HG03280 (cell line): ENCODE measurements at regions not wholly inside any gene's neighbourhood (a gene's known extent, or its start where the extent isn't known, plus 50 kb on each side); places are given as distances from the start of the nearest gene placed in this dataset.
"Not testable (repeated sequence)": the region's sequence is repeated elsewhere in the genome, so short reads cannot be mapped to it uniquely, and the experiment has no call there.

ENCODE experiments used
- ATAC-seq: cut with Tn5 transposase; IDR thresholded peaks from one replicate; pipeline ENCODE4 v1.9.1; 2021; ENCODE audit warnings: mild to moderate bottlenecking, moderate library complexity; ENCODE audit not compliant: unreplicated experiment

DNA sequence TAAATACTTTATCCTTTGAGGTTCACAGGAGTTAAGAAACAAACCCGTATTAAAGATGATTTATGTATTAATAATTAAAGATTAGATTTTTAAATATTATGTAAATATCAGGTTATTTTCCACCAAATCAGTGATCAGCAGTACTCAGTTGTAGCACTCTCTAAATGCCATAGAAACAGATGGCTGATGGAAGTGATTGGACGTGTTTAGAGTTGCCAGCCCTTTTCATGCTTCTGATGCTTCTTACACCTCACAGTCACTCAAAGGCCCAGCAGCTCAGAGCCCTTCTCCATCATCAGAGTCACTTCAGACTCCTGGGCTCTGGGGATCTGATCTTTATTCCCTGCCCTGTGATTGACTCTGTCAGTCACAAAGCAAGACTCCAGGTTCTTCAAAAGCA lies 170.1 kb upstream of the PGRMC2 start:
- no peak for ATAC-seq

DNA sequence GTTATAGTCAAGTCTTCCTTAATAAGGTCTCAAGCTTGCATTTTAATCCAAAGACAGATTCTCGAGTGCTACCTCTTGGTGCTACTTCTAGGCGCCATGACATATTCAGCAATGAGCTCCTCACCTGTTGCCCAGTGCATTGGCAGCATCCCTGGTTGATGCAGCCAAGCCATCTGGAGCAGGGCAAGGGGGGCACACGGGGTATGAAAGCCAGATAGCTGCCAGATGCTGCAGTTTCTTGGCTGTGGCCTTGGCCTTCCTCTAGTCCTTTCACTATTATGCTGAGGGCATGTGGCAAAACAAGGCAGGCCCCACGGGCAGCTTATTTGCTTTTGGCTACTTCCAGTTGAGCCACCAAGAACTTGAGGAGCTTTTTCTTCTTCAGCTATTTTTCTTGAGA lies 168.6 kb upstream of the PGRMC2 start:
- ATAC-seq: no peak

DNA sequence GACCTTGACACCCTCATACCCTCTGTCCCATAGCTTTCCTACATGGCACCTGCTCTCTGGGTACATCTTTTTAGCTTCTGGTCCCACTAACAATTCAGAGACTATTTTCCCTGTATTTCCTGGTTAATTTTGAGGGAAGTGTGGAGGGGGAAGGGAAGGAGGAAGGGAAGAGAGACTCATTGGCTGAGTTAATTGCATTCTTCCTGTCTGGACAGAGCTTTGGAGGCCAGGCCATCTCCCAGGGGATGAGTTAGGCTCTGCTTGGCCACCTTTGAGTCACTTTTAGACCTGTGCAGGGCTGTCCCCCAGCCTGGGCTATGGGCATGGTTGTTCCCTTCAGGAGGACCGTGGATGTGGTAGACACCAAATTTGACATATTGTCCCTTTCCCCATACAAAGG lies 167.9 kb upstream of the PGRMC2 start:
- no peak for ATAC-seq

DNA sequence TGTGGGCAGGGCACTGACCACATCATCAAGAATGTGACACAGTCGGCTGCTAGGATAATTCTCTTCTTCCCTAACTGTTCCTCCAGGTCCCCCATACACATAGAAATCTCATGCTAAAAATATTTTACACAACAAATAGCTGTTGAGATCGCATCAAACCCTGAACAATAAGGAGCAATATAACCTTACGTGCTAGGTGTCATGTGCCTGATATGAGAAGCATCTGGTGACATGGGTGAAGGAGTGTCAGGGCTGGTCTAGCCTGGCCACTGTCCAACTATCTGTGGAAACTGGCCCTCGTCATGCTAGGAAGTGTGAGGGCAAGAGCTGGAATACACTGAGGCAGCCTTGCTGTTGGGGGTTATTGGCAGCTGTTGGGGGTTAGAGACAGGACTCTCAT lies 167.3 kb upstream of the PGRMC2 start:
- no peak for ATAC-seq

DNA sequence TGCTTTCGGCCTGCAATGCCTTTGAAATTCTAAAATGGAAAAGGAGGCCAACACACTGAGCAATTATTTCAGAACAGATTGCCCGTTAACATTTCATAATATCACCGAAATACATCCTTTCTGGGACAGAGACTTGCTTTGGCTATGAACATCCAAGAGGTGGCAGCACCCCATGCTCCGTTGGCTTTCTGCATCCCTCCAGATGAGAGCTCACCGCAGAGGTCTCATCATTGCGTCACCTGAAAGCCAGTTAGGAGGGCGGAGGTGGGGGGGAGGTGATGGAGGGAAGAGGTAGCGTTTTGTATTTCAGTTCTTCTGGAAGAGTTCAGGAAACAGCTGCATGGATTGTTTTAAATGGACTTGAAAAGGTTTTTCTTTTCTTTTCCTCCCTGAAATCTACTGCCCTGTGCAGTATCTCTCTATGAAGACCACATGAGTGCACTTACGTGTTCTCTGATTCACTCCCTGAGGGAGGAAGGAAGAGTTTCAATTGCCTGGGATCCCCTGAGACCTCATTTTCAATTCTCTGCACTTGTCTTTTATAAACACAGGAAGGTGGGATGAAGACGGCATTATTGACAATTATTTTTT lies 166.8 kb upstream of the PGRMC2 start:
- ATAC-seq: peak; percentile 99

DNA sequence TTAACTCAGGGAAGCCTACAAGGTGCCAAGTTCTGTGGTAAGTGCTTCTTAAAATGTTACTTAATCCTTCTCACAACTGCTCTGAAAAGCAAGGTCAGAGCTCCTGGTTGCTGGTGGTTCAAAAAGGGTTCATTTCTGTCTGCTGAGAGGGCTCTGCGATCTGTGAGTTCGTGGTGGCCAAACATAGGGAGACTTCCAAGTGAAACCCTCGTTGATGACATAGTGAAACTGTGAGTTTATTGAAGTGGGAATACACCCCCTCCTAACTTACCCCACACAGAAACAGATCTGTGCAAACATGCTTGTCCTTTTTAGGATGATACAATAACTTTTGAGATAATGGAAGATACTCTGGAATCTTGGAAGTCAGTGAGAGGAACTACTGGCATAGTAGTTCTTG lies 164.8 kb upstream of the PGRMC2 start:
- ATAC-seq: no peak

DNA sequence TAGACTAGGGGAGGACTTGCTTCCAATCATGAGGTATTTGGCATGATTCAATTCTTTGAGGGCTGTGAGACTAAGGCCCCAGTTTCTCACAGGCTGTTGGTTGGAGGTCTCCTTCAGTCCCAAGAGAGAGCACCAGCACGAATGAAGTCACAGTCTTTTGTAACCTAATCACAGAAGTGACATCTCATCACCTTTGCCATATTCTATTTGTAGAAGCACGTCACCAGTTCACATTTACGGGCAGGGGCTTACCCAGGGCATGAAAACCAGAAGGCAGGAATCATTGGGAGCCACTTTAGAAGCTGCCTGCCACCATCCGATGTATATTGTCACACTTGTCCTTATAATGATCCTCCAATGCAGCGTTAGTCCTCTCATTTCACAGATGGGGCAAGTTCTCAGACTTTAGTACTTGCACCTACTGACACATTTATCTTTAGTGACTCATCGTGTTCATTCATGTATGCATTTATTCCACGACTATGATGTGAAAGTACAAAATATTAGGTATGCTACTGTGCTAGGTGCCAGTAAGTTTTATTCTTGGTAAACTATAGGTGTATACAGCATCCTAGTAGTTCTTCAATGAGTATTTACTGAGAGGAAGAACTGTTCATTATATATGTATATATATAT lies 163.8 kb upstream of the PGRMC2 start:
- ATAC-seq: no peak

DNA sequence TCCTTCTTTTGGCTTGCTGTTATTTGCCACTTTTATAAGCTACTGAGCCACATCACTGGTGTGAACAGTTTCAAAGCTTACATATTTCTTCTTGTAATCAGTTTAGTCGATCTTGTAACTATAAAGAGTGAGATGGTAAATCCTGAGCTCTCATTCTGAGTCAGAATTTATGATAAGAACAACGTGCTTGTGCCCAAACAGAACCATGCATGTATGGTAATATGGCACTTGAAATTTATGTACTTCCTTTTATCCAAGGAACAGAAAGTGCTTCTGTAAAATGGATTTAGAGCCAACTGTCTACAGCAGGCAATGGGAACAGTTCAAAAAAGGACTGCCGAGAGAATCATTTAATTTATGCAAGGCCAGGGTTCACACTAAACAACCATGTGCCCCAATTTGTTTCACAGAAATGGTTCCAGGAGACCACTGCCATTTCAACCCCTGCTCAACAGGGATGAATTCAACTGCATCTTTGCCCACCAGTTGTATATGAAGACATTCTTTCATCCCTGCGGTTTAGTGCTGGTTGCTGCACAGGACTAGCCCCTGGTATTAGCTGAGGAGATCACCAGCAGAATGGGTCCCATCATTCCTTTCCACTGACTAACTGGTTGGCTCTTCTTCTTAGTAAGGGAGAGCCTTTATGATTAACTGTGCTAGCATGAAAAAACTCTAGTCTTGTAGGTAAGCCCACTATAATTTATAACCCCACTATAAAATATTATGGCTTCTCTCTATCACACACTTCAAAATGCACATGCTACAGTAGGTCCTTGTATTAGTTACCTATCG lies 162.9 kb upstream of the PGRMC2 start:
- ATAC-seq: no peak

DNA sequence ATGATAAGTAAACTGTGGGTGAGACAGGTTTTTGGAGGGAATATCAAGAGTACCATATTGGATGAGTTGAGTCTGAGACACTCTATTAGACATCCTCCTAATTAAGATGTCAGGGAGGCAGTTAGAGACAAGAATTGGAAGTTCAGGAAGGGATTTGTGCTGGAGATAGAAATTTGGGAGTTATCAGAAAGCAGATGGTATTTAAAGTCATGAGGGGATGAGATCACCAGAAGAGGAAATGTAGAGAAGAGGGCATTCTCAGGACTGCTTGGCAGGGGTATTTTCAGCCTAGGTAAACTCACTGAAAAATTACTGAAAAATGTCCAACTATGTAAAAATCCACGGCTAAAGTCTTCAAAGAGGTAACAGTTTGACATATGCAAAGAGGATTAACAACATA lies 161.6 kb upstream of the PGRMC2 start:
- ATAC-seq: no peak

DNA sequence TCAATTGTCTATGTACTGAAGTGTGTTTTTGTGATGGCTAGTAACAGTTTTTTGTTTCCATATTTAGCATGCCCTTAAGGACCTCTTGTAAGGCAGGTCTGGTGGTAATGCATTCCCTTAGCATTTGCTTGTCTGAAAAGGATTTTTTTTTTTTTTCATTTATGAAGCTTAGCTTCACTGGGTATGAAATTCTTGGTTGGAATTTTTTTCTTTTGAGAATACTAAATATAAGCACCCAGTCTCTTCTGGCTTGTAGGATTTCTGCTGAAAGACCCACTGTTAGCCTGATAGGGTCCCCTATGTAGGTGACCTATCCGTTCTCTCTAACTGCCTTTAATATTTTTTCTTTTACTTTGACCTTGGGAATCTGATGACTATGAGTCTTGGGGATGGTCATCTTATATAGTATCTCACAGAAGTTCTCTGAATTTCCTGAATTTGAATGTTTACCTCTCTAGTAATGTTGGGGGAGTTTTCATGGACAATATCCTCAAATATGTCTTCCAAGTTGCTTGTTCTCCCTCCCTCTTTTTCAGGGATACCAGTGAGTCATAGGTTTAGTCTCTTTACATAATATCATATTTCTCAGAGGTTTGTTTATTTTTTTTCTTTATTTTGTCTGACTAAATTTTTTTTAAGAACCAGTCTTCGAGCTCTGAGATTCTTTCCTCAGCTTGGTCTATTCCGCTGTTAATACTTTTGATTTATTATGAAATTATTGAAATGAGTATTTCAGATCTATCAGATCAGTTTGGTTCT lies 157.1 kb upstream of the PGRMC2 start:
- no peak for ATAC-seq

DNA sequence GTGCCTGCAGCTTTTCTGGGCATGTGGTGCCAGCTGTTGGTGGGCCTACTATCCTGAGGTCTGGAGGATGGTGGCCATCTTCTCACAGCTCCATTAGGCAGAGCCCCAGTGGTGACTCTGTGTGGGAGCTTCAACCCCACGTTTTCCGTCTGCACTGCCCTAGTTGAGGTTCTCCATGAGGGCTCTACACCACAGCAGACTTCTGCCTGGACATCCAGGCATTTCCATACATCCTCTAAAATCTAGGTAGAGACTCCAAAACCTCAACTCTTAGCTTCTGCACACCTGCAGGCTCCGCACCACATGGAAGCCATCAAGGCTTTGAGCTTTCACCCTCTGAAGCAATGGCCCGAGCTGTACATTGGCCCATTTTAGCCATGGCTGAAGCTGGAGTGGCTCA lies 153.3 kb upstream of the PGRMC2 start:
- no peak for ATAC-seq

DNA sequence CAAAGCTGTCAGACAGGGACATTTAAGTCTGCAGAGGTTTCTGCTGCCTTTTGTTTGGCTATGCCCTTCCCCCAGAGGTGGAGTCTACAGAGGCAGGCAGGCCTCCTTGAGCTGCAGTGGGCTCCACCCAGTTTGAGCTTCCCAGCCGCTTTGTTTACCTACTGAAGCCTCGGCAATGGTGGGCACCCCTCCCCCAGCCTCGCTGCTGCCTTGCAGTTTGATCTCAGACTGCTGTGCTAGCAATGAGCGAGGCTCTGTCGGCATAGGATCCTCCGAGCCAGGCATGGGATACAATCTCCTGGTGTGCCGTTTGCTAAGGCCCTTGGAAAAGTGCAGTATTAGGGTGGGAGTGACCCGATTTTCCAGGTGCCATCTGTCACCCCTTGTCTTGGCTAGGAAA lies 149.4 kb upstream of the PGRMC2 start:
- not testable (repeated sequence) for ATAC-seq

DNA sequence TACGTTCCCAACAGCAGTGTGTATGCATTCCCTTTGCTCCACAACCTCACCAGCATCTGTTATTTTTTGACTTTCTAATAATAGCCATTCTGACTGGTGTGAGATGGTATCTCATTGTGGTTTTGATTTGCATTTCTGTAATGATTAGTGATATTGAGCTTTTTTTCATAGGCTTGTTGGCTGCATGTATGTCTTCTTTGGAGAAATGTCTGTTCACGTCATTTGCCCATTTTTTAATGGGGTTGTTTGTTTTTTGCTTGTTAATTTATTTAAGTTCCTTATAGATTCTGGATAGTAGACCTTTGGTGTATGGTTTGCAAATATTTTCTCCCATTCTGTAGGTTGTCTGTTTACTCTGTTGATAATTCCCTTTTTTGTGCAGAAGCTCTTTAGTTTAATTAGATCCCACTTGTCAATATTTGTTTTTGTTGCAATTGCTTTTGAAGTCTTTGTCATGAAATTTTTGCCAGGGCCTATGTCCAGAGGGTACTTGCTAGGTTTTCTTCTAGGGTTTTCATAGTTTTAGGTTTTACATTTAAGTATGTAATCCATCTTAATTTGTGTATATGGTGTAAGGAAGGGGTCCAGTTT lies 141.5 kb upstream of the PGRMC2 start:
- not testable (repeated sequence) for ATAC-seq

DNA sequence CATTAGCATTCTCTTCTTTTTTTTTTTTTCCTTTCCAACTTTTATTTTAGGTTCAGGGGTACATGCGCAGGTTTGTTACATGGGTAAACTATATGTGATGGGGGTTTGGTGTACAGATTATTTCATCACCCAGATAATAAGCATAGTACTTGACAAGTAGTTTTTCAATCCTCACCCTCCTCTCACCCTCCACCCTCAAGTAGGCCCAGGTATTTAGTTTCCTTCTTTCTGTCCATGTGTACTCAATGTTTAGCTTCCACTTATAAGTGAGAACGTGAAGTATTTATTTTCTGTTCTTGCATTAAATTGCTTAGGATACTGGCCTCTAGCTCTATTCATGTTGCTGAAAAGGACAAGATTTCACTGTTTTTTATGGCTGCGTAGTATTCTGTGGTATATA lies 140.8 kb upstream of the PGRMC2 start:
- no peak for ATAC-seq

DNA sequence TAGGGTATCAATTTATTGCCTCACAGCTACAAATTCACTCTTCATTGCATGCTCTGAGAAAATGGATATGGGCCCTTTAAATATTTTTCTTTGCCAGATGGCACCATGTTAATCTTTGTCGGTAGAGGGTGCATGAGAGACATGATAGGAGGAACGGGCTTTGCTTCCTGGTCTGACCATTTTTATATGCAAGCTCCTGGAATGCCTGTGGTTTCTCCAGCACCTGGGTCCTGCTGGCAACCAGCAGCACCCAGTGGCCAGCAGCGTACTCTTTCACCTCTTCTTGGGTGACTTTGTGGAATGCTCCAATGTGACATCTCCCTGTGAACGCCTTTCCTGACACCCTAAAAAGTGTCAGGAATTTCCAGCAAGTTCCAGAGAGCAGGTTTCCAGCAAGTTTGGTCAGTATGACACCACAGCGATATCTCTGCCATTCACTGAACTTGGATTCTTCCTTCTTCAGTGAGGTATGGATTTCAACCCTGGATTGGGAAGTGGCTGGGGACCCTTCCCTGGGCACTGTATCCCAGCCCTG lies 140.3 kb upstream of the PGRMC2 start:
- no peak for ATAC-seq

DNA sequence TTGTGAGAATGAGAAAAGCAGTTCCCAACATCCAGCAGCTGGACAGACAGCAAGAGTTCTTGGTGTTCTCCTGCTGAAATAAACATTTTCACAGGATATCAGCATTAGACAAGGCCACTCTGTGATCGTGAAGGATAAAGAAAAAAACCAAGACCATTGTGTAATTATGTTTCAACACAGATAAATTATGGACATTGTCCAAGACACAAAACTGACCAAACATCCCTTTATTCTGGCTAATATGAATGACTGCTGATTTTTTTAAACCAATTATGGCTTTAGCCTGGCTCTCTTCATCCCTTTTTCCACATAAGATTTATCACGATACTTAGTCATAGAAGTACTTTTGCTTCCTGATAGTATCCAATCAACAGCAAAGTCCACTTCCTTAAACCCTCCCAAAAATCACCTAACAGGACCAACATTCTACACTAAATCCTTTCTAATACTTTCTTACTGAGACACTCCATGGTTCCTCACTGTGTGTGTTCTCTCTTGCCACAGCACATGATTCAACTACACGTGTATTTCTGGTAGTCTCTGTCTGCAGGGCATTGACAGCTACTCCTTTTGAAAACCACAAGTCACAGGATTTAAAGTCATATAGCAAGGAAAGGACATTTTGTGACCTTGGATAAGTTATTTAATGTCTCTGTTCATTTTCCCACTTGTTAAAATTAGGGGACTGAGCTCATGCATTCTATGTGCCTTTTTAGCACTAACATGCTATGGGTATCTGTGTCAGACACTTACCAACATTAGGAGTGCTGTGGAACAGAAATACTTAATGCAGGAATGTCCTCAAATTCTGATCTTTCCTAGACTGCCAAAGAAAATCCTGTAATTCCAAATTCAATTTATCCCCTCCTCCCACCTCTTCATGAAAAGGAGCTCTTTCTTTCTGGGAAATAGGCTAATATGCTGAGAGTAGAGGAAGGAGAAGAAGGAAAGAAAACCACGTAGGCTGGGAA lies 137.2 kb upstream of the PGRMC2 start:
- ATAC-seq: no peak

DNA sequence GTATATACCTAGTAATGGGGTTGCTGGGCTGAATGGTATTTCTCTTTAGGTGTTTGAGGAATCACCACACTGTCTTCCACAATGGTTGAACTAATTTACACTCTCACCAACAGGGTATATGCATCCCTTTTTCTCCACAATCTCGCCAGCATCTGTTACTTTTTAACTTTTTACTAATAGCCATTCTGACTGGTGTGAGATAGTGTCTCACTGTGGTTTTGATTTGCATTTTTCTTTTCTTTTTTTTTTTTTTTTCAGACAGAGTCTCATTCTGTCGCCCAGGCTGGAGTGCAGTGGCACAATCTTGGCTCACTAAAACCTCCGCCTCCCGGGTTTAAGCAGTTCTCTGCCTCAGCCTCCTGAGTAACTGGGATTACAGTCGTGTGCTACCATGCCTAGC lies 134.7 kb upstream of the PGRMC2 start:
- not testable (repeated sequence) for ATAC-seq

DNA sequence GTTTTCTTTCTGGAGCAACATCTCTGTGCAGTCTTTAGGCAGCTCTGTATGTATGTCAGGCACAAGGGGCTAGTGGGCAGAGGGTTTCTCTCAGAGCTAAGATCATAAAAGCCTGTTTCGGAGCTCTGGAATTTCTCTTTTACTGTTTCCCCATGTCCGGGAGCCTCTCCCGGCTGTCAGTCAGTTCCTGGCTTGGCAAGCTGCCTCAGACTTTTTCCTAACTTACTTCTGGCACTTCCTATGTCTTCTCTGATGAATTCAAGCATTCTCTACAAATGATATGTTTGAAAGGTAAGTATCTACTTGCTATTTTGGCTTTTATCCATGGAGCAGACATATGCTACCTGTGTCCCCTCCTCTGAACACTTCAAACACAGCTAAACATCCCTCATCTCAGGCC lies 129.3 kb upstream of the PGRMC2 start:
- no peak for ATAC-seq

DNA sequence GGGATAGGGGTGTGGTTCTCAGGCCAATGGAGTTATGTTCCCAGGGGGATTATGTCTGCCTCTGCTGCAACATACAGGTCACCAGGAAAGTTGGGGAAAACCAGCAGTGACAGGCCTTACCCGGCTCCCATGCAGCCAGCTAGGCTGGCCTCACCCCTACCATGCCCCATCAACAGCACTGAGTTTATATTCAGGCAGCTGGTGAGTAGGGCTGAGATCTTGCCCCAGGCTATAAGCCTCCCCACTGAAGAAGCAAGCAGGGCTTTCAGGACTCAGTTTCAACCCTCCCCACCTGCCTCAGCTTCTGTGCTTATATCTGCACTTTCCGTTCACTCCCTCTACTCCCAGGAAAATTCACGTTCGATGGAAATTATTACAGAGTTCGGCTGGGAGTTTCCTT lies 122.4 kb upstream of the PGRMC2 start:
- no peak for ATAC-seq

DNA sequence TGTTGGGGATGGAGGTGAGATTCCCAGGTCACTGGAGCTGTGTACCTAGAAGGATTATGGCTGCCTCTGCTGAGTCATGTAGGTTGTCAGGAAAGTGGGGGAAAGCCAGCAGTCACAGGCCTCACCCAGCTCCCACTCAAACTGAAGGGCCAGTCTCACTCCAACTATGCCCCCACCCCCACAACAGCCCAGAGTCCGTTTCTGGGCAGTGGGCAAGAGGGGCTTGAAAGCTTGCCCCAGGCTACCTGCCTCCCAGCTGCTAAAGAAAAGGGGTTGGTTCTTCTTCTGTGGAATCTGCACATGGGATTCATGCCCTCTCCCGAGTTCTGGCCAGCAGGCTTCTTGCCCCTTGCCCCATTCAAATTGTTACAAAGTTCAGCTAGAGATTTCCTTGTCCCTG lies 116.0 kb upstream of the PGRMC2 start:
- ATAC-seq: no peak
